HG03558 (cell line): ENCODE measurements at regions not wholly inside any gene's neighbourhood (a gene's known extent, or its start where the extent isn't known, plus 50 kb on each side); places are given as distances from the start of the nearest gene placed in this dataset.

Experiments
- ATAC-seq: cut with Tn5 transposase; IDR thresholded peaks from one replicate; pipeline ENCODE4 v1.9.1; 2021; ENCODE audit warnings: moderate number of reproducible peaks; ENCODE audit not compliant: unreplicated experiment; ENCODE audit errors: extremely low read depth

DNA sequence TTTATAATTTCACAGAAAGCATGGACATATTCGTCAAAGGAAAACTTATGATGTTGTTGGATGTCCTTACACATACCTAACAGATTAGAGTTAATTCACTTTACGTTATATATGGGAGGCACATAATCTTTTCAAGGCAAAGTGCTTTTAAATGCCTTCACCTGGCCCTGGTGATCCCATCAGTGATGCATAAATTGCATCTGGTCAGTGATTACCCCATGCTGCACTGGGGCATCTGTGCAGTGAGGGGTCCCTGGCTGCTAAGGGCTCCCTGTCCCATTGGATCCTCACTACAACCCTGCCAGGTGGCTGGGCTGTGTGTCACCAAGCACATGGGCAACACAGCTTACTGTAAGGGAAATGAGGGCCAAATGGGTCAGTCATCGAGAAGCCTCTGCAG lies 441.1 kb downstream of the RPS24 start:
- ATAC-seq, result no peak

DNA sequence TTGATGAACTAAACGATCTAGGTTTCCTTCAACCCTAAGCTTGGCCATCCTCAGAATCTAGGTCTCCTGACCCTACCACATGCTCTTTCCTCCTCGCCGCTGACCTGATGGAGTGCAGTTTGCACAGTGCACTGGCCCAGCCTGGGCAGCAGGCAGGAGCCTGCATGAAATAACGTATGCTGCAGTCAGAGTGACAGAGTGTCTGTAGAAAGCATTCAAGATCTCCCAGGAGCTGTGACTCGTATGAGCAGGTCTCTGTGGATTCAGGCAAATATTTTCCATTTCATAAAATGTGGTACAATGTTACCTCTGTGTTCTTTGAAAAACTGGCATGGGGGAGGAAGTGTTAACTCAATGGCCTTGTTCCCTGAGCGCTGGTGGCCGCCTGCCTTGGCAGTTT lies 441.8 kb downstream of the RPS24 start:
- no peak for ATAC-seq

DNA sequence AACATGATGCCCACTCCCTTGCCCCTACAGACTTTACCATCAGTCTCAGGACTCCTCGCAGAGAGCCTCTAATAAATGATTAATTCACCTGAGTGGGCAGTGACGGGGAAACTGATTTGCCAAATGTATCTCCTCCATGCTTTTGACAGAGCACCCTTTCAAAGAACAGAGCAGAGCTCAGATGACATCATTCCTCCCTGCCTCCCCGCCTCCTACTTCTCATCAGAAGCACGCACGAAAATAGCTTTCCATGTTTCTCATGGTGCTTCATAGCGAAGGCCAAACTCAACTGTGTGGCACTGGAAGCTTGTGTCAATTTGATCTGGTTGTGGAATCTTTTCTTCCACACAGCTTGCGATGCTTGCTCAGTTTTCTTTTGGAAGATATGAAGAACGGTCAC lies 442.5 kb downstream of the RPS24 start:
- ATAC-seq, result no peak

DNA sequence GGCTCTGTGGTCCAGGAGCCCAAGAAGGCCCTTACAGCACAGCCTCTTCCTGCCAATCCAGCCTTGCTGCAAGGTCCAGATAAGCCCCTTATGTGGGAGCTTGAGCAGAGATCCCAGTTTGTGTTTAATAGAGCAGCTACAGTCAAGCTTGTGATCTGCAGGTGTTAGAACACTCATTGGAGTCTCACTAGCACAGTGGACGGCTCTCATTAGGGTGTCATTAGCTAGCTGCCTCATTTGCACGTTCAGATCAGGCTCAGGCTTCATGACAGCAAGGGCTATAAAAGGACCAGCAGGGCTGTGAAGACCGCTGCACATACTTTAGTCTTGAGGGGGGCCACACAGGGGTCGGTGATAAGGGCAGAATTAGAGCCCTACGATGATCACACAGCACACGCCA lies 443.2 kb downstream of the RPS24 start:
- ATAC-seq, result no peak

DNA sequence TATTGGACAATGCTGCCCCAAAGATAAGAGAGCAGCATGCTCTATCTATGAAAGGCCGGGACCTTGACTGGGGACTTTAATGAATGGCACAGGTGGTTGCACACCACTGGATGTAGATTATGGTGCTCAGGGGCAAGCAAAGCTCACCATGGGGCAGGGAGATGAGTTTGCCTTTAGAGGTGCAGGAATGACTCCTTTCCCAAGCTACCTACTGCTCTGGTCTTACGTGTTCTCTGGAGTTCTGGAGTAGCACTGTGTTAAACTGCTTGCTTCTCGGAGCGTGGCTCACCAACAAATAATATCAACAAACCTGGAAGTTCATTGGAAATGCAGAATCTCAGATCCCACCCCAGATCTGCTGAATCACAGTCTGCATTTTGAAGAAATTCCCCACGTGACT lies 445.3 kb downstream of the RPS24 start:
- ATAC-seq, result no peak

DNA sequence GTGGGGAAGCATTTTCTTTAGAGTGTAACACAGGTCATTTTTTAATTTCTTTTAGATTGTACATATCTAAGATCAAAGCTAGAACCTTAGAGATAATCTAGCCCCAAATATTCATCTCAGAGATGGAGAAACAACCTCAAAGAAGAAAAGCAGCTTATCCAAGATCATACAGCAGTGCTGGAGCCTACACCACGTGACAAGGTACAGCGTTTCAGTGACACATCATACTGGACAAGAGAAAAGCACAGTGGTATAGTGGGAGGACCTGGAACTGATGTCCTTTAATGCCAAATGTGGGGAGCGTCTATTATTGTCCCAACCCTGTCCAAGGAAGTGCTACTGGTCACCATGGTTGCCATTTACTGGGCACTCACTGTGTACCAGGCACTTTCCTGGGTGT lies 445.8 kb downstream of the RPS24 start:
- ATAC-seq, result no peak

DNA sequence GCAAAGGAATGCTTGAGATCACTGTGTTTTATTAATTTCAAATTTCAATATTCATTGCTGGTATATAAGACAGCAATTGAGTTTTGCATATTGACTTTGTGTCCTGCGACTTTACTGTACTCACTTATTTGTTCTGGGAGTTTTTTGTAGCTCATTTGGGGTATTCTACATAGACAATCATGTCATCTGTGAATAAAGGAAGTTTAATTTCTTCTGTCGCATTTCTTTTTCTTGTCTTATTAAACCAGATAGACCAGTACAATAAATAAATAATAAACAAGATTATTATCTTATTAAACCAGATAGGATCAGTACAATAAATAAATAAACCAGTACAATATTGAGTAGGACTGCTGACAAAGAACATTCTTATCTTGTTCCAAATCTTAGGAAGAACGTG lies 448.2 kb downstream of the RPS24 start:
- ATAC-seq, result no peak

DNA sequence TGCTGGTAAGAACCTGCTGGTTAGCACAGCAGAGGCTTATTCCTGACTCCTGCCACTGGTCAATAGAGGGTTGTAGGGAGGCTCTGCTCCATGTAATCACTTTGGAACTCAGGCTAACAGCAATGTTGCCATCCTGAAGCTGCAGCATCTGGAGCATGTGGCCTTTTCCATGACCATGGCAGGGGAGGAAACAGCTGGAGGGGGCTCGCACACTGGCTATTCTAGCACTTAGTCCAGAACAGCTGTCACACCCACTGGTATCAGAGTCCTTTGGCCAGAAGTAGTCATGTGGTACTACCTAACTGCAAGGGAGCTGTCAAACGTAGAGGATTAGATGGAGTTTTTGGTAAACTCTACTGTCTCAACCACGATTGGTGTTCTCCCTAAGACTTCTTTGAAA lies 450.0 kb downstream of the RPS24 start:
- no peak for ATAC-seq

DNA sequence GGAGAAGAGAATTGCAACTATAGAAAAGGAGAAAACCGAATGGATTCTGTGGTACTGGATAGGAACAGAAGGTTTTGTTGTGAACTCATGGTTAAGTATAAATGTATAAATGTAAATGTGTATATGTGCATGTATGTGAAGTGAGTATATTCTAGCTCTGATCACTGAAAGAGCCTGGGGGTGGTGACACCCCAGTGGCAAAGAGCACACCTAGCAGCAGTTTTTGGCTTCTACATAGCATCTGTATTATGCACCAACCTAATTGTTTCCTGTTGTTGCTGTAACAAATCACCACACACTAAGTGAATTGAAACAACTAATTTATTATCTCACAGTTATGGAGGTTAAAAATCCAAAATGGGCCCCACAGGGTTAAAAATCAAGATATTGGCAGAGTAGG lies 455.4 kb downstream of the RPS24 start:
- no peak for ATAC-seq

DNA sequence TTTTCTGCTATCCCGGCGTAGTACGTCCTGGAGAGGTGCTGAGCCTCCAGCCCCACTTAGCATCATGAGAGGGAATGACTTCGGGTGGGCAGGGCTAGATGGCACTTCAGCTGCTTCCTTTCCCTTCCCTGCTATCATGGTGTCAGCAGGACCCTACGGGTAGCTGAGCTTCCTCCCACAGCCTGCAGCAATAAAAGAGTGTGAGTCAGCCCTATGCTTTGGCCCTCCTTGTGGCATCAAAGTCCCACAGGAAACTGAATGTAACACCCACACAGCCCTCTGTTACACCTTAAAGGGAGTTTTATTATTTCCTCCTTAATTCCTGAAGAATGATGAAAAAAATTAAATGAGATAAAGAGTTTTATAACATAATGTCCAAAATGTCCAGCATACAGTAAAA lies 458.1 kb downstream of the RPS24 start:
- no peak for ATAC-seq

DNA sequence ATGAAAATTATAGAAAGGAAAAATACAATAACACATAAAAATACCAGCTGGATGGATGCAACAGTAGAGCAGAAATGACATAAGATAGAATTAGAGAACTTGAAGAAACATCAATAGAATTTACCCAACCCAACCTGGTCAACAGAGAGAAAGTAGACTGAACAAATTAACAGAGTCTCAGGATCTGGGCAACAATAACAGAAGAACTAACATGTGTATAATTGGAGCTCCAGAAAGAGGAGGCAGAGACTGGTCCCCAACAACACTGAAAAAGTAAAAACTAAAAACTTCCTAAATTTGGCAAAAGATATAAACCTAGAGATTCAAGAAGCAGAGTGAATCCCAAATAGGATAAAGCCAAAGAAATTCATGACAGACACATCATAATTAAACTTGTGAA lies 458.8 kb downstream of the RPS24 start:
- ATAC-seq, result no peak

DNA sequence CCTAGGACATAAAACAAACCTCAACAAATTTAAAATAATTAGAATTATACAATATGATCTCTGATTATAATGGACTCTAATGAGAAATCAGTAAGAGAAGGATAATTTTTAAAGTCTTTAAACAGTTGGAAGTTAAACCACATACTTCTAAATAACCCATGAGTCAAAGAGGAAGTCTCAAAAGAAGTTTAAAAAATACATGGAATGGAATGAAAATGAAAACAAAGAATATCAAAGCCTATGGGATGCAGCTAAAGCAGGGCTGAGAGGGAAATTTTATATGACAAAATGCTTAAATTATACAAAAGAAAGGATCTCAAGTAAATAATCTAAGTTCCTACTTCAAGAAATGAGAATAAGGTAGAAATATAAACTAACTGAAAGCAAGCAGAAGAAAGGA lies 460.5 kb downstream of the RPS24 start:
- ATAC-seq, result no peak

DNA sequence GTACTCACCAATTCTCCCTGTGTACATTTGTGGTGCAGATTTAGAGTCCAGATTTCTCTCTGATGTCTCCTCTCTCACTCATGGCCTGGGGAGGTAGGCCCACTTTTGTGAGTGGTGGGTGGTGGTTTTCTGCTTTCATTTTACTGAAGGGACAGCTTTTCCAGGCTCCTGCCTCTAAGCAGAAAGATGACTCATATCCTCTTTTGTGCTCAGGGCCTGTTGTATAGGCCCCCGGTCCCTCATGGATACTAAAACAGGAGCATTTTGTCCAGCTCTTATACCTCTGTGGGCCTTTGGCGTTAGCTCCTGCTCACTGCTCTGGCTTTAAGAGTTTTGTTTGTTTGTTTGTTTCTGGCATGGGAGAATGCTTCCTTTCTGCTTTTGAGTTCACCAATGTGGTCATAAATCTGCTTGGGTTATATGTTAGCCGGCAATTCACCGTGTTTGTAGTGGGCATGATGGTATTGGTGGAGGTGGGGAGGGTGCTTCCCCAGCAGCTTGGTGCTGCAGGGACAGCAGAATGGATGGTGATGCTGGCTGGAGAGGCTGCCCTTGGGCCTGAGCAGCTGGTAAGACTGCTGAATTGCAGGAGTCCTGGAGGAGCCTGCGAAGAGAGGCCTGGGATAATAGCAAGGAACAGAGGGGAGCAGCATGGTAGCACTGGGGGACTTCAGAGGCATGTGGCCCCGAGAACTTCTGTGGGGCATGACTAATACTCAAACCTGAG lies 468.7 kb downstream of the RPS24 start:
- no peak for ATAC-seq

DNA sequence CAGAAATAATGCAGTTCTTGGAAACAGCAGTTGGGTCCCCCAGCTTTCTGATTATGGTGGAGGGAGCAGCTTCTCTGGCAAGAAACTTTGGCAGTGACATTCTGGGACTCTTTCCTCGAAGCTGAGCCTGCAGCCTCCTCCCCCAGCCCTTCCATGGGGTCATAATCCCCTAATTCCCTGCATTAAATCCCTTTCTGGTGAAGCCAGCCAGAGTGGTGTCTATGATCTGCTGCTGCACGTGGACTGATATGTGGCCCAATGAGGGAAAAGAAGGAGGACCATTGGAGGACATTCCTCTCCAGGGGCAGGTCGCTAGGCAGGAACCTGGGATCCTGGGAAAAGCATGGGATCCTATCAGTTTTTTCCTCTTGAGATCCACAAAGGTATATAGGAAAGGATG lies 470.5 kb downstream of the RPS24 start:
- no peak for ATAC-seq

DNA sequence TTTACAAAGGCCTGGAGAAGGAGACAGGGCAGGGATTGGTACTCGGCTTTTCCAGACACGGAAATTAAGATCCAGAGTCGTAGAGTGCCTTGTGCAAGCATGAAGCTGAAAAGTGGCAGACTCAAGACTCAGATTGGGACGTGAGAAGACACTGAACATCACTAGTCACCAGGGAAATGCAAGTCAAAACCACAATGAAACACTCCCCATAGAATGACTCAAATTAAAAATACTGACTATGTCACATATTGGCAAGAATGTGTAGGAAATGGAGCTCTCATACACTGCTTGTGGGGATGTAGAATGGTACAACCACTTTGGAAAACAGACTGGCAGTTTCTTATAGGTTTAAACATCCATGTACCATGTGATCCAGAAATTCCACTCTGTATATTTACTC lies 472.0 kb downstream of the RPS24 start:
- no peak for ATAC-seq

DNA sequence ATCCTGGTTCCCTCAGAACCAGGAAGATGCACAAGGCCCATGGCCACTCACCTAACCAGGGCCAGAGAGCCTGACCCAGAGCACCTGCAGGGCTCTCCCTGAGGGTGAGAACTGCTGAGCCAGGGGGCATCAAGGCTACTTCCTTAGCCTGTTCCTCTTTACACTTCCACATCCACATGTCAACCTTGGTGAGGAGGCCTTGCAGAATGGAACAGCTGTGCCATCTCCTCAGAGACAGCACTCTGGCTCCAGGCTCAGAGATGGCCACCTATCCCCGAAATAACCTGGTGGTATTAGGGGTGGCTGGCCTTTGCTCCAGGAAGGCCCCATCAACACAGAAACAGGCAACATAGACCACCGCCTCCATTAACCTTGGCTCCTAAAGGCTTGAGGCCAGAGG lies 473.0 kb downstream of the RPS24 start:
- no peak for ATAC-seq

DNA sequence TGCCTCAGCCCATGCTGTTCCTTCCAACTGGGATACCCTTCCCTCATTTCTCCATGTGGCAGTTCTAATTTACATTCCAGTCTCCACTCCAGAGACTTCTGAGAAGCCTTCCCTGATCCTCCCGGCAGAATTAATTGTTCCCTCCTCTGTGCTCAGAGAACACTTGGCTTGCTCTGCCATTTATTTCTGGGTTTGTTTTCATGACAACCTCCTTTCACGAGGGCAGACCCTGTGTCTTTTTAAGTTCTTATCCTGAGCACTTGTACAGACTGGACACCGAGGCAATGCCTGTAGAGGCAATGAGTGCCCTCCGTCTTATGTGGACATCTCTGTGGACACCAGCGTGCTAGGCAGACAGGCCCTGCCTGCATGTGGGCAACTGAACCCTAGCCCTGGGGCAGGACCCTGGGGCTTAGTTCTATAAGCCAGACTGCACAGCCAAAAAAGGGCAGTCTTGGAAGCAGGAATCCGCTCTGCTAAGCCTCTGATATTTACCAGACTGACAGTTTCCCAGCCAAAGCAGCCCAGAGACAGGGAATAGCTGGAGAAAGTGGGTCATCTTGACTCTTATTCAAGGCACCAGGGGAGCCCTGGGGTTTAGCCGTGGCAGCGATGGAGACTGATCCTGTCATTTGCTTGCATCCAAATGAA lies 474.0 kb downstream of the RPS24 start:
- ATAC-seq, result no peak

DNA sequence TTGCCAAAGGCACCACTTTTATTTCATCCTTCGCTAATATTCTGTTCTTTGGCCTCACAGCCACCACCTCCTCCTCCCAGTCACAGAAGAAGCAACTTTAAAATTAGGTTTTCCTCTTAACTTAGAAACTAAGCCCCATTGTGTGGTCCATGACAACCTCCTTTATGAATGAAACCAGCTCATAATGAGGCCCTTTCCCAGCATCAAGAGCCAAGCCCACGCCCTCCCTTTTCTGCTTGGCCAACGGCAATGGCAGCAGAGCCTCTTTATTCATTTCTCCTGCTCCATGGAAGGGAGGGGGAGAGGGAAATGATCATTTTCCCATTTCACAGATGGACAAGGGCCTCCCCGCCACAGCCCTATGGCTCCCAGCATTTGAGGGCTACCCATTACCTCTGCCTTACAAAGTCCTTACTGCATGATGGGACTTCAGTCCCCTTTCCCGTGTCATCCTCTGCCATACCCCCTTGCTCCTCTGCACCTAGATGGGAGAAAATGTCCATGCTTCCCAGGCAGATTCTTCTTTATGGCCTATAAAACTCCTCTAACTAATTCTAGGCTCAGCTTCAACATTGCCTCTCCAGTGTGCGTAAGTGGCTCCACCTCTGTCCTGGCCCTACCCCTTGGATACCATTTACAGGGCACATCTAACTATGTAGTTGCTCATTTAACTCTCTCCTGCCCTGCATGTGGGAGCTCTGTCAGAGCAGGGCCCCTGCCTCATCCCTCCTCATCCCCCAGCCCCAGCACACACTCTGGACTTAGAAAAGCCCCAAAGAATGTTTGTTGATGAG lies 475.5 kb downstream of the RPS24 start:
- ATAC-seq, result no peak

DNA sequence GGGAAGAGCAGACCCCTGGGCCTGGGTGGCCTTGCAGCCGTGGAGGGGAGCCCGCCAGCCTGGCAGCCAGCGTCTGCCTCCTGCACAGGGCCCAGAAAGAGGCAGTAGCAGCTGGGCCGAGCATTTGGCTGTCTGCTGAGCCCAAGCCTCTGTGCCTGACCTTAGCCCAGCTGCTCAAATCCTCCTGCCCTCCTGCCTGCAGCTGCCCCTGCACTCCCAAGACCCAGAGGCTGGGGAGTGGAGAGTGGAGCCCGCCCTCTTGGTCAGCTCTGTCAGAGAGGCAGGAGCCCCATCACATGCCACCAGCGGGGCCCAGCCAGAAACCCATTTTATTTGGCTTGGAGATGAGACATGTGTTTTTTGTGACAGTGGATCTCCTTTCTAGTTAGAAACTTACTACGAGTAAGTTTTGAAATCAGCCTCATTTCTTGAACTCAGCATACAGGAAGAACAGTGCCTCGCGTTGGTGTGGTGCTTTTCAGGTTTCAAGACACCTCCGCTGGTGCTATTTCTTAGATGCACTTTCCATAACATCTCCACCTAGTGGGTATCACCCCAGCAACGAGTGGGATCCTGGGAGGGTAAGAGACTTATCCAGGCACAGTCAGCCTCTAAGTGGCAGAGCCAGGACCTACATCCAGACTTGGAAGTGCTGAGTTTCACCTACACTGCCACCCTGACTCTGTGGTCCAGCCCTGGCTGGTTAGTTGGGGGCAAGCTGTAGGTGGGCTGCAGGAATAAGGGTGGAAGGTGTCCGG lies 477.1 kb downstream of the RPS24 start:
- ATAC-seq, result no peak

DNA sequence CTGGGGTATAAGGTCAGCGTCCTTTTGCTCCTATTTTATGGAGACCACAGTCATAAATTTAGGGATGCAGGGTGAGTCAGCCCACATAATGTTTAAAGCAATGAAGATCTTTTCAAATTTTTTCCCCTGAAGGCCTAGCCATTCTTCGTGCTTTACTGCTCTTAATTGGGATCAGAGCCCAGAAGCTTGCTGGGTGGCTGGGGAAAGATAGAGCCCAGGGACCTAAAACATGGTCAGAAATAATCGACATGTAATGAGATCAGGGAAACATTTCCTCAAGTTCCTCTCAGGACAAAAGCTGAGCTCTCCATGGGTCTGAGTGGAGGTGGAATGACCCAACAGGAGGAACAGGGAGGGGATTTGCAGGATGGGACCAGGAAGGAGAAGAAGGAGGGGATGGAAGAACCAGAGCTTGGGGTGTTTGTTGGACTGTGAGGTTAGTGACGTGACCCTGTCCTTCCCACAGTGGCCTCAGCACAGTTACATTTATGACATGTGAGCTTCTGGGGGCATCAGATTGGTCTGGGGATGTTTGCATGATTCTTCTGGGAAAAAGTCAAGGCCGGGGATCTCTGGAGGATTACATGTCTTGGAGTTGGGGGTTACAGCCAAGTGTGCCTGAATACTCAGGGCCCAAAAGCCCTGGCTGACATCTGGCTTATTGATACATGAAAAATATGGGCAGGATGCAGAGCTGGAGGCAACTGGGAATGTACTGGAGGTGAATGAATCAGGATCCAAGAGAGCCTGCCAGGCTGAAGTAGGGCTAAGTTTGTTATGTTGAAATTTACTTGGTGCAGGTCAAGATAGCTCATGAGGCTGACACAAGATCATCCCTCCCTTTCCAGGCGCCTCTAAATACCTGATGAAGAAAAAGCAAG lies 477.9 kb downstream of the RPS24 start:
- no peak for ATAC-seq
